HepG2 (cell line): ENCODE measurements at regions not wholly inside any gene's neighbourhood (a gene's known extent, or its start where the extent isn't known, plus 50 kb on each side); places are given as distances from the start of the nearest gene placed in this dataset.

Experiments
- GFI1 ChIP-seq: sonication (generic); formaldehyde crosslinking; IDR thresholded peaks from 2 replicates; pipeline ENCODE4 v1.5.0; 2020; ENCODE audit warnings: missing genetic modification reagents, mild to moderate bottlenecking, borderline replicate concordance
- HOXA9 ChIP-seq: sonication (generic); formaldehyde crosslinking; IDR thresholded peaks from 2 replicates; pipeline ENCODE4 v1.8.1; 2022; ENCODE audit warnings: missing genetic modification reagents, mild to moderate bottlenecking, moderate library complexity, borderline replicate concordance
- KLF11 ChIP-seq: IDR thresholded peaks from 2 replicates; pipeline ENCODE4 v1.6.1; 2016; ENCODE audit warnings: missing compliant biosample characterization
- NFIC ChIP-seq: IDR thresholded peaks from 2 replicates; pipeline ENCODE4 v1.6.1; 2012; ENCODE audit warnings: mild to moderate bottlenecking, low read length, inconsistent platforms
- SOX6 ChIP-seq, 2 experiments: fragments of 450-650 bp in 1 of 2; sonication (generic) in 1 of 2; formaldehyde crosslinking in 1 of 2; IDR thresholded peaks; 2 replicates each; pipeline versions ENCODE4 v1.4.0 to v1.6.1; 2017 to 2020; ENCODE audit warnings: antibody characterized with exemption in 1 of 2, mild to moderate bottlenecking in 1 of 2, missing genetic modification reagents in 1 of 2
- TP53 ChIP-seq: sonication (generic); formaldehyde crosslinking; conservative IDR thresholded peaks from 2 replicates; pipeline ENCODE4 v1.4.0; 2020; ENCODE audit warnings: missing genetic modification reagents
- TF ChIP-seq, protein P1 (sequence below): sonication (generic); formaldehyde crosslinking; IDR thresholded peaks from 2 replicates; pipeline ENCODE4 v1.8.1; 2023; ENCODE audit warnings: missing genetic modification reagents, inconsistent platforms, borderline replicate concordance
- TF ChIP-seq, protein P2 (sequence below): sonication (generic); formaldehyde crosslinking; IDR thresholded peaks from 2 replicates; pipeline ENCODE4 v1.5.0; 2020; ENCODE audit warnings: missing genetic modification reagents
- TF ChIP-seq, protein P3 (sequence below): sonication (generic); formaldehyde crosslinking; IDR thresholded peaks from 2 replicates; pipeline ENCODE4 v1.8.0; 2022; ENCODE audit warnings: missing genetic modification reagents, mild to moderate bottlenecking, borderline replicate concordance

DNA sequence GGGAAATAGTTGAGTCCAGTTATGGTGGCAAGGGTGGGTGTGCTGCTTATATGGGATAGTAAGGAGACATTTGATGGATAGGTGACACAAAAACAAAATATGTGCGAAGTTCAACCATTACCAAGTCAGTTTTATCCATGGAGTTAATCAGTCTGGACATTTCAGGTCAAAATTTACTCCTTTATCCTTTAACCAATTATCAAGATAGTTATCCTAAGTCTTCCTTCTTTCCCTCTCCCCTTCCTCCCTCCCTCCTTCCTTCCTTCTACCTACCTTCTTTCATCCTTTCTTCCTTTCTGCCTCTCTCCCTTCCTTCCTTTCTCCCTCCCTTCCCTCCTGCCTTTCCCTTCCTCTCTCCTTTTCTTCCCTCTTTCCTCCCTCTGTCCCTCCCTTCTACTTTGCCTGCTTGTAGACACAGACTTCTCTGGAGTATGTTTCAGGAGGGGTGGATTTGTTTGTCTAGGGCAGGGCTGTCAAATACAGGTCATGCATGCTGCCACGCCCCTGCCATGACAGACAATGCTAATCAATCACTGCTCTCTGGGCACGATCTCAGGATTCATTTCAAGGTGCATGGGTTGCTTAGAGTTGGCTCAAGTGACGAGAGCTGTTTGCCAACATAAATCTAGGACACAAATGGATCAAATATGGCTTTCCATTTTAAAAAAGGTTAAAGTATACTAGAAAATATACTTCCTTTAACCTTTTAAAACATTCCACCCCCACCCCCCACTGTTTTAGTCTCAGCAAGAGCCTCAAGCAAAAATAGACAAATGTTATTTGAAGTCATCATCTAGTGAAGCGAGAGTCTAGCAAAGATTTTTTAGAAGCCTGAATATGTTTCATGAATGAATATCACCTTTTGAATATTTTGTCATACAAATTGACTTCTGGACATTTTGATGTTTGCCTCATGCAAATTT, 281.6 kb upstream of the CITED2 start (continued):
- TF ChIP-seq HOXA9 (no peak), SOX6 (IDR thresholded peaks at IDR 0.05) (no peak), SOX6 (CRISPR knock-in tag; IDR thresholded peaks at IDR 0.05) (peak; percentile 17; the same call in 1 of the 2 replicates), NFIC (no peak), GFI1 (CRISPR knock-in tag) (0 out of 2 replicates have a peak, but pooled peaks have one; percentile 21), KLF11 (no peak), TP53 (CRISPR knock-in tag) (no peak)
- TF ChIP-seq, protein P1, sequence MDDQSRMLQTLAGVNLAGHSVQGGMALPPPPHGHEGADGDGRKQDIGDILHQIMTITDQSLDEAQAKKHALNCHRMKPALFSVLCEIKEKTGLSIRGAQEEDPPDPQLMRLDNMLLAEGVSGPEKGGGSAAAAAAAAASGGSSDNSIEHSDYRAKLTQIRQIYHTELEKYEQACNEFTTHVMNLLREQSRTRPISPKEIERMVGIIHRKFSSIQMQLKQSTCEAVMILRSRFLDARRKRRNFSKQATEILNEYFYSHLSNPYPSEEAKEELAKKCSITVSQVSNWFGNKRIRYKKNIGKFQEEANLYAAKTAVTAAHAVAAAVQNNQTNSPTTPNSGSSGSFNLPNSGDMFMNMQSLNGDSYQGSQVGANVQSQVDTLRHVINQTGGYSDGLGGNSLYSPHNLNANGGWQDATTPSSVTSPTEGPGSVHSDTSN (CRISPR knock-in tag) = no peak
- TF ChIP-seq, protein P2, sequence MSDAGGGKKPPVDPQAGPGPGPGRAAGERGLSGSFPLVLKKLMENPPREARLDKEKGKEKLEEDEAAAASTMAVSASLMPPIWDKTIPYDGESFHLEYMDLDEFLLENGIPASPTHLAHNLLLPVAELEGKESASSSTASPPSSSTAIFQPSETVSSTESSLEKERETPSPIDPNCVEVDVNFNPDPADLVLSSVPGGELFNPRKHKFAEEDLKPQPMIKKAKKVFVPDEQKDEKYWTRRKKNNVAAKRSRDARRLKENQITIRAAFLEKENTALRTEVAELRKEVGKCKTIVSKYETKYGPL (CRISPR knock-in tag) = no peak
- TF ChIP-seq, protein P3, sequence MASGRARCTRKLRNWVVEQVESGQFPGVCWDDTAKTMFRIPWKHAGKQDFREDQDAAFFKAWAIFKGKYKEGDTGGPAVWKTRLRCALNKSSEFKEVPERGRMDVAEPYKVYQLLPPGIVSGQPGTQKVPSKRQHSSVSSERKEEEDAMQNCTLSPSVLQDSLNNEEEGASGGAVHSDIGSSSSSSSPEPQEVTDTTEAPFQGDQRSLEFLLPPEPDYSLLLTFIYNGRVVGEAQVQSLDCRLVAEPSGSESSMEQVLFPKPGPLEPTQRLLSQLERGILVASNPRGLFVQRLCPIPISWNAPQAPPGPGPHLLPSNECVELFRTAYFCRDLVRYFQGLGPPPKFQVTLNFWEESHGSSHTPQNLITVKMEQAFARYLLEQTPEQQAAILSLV = no peak
